Prostate gland (tissue), 2 donors: ENCODE measurements at regions not wholly inside any gene's neighbourhood (a gene's known extent, or its start where the extent isn't known, plus 50 kb on each side); places are given as distances from the start of the nearest gene placed in this dataset.

Source experiments
- POLR2A ChIP-seq: fragments of 450-650 bp; IDR thresholded peaks from one replicate; pipeline ENCODE4 v1.6.1; 2016; ENCODE audit warnings: antibody characterized with exemption, mild to moderate bottlenecking
- POLR2AphosphoS5 ChIP-seq: sonication (generic); formaldehyde crosslinking; IDR thresholded peaks from one replicate; pipeline ENCODE4 v1.6.1; 2017; ENCODE audit warnings: antibody characterized with exemption
- TF ChIP-seq, protein P1 (sequence below), 4 experiments: fragments of 200-600 bp in 2 of 4; fragments of 450-650 bp in 2 of 4; sonication (generic) in 2 of 4; IDR thresholded peaks; 1 replicate in 3 of 4; 2 replicates in 1 of 4; pipeline ENCODE4 v1.5.1; 2016 to 2019; ENCODE audit warnings: antibody characterized with exemption in 4 of 4, mild to moderate bottlenecking in 2 of 4, moderate library complexity in 2 of 4

DNA sequence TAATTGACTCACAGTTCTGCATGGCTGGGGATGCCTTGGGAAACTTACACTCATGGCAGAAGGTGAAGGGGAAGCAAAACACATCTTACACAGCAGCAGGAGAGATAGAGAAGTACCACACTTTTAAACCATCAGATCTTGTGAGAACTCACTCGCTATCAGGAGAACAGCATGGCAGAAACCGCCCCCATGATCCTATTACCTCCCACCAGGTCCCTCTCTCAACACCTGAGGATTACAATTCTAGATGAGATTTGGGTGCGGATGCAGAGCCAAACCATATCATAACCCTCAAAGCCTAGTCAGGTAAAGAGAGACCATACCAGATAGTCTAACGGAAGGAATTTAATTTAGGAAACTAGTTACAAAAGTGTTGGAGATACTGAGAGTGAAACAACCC lies 182.6 kb upstream of the ACVR2A start:
- TF ChIP-seq, protein P1, sequence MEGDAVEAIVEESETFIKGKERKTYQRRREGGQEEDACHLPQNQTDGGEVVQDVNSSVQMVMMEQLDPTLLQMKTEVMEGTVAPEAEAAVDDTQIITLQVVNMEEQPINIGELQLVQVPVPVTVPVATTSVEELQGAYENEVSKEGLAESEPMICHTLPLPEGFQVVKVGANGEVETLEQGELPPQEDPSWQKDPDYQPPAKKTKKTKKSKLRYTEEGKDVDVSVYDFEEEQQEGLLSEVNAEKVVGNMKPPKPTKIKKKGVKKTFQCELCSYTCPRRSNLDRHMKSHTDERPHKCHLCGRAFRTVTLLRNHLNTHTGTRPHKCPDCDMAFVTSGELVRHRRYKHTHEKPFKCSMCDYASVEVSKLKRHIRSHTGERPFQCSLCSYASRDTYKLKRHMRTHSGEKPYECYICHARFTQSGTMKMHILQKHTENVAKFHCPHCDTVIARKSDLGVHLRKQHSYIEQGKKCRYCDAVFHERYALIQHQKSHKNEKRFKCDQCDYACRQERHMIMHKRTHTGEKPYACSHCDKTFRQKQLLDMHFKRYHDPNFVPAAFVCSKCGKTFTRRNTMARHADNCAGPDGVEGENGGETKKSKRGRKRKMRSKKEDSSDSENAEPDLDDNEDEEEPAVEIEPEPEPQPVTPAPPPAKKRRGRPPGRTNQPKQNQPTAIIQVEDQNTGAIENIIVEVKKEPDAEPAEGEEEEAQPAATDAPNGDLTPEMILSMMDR (IDR thresholded peaks at IDR 0.05), result no peak
- no peak for TF ChIP-seq POLR2AphosphoS5
- TF ChIP-seq POLR2A, result no peak
